Fibroblast of the conjunctiva (primary cell): ENCODE measurements at regions not wholly inside any gene's neighbourhood (a gene's known extent, or its start where the extent isn't known, plus 50 kb on each side); places are given as distances from the start of the nearest gene placed in this dataset.

Experiments
- DNase-seq: peaks from one replicate; pipeline ENCODE4 v3.0.0-alpha.2; 2010; ENCODE audit warnings: low read depth

DNA sequence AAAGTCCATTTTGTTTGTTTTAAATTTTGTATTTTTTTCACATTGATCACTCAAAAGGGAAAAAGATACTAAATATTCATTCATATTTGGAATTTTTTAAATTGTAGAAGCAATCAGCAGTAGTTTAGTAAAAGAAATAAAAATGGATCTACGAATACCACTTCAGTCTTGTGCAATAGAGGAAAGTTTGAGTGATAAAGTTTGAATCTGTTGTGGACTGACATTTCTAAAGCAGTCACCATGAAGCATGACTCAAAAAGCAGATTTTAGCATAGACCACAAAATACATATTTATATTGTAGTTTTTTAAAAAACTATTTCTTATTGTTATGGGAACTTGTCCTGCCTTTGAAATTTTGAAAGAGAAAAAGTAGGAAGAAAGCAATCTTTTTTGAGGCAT, 520.5 kb upstream of the ZEB2 start:
- no peak for DNase-seq

DNA sequence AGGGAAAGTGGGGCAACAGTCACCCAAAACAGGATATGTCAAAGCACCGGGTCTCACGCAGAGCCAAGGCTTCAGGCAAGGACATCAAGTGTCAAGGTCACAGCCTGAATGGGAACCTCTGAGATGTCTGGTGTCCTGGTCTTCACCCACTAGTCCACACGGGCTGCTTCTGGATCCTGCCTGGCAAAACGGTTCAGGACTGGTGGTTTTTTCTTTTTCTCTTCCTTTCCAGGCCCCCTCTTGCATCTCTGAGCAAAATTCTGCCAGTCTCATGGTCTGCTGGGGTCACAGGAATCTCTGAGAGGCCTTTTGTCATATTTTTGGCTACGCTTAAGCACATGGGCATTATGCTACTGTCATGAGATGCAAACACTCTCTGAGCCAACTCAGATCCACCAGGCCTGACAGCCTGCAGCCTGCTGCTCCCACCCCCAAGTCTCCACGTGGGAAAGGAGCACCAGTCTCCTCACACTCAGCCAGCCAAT, 518.2 kb upstream of the ZEB2 start:
- DNase-seq: no peak

GRCh38 chr2:145036421-145037011, 516.6 kb upstream of the ZEB2 start:
- DNase-seq: no peak

GRCh38 chr2:145034511-145034910, 514.6 kb upstream of the ZEB2 start:
- DNase-seq: peak; percentile 8

- DNase-seq: no peak
Observed at GRCh38 chr2:145033438-145033837, 513.5 kb upstream of the ZEB2 start.

DNA sequence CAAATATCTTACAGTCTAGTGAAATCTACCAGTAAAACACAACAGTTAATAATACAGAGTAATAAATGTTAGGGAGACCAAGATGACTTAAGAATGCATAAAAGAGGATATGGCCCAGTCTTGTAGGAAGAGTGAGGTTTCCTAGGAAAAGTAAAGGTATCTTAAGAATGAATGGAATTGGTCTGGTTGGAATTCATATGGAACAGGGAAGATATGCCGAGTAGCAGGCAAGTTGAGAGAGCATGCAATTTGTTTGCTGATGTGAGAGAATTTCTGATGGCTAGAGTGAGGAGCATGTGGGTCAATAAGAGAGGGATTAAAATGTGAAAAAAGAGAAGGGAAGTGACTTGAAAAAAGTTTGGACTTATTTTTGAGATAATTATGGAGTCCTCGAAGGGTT, 512.9 kb upstream of the ZEB2 start:
- DNase-seq: no peak

DNA sequence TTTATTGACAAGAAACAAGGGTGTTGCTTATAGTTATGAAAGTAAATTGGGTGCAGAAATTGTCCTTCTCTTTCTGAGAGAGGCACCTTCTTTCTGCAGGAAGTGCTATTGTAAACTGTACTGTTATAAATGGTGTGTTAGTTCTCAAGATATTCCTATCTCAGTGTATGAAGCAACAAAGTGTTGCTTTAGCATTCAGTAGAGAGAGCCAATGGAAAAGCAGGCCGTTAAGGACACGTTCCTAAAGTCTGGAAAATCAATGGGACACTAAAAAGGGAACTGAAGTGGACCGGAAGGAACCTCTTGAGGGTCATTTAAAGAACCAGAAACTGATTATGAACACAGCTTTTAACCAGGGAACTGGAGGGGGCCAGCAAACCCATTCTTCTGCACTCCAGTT, 510.0 kb upstream of the ZEB2 start:
- no peak for DNase-seq

DNA sequence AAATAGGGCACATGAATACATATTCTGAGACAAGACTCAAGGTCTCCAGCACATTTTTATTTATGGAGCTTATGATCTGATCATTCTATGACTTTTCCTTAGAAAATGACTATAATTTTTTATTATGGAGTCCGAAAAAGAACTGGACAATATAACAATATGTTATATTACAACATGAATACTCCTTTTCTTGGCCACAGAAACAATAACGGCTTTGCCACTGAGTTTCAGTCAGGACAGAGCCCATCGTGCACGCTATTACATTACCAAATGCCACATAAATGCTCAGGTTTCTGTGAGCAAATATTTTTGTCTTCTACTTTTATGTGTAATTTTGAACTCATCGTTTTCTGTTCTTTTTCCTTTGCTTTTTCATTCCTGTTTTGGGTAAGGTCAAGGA, 509.2 kb upstream of the ZEB2 start:
- DNase-seq: no peak

- DNase-seq: no peak
Observed at GRCh38 chr2:145028101-145028920, 508.4 kb upstream of the ZEB2 start.

DNA sequence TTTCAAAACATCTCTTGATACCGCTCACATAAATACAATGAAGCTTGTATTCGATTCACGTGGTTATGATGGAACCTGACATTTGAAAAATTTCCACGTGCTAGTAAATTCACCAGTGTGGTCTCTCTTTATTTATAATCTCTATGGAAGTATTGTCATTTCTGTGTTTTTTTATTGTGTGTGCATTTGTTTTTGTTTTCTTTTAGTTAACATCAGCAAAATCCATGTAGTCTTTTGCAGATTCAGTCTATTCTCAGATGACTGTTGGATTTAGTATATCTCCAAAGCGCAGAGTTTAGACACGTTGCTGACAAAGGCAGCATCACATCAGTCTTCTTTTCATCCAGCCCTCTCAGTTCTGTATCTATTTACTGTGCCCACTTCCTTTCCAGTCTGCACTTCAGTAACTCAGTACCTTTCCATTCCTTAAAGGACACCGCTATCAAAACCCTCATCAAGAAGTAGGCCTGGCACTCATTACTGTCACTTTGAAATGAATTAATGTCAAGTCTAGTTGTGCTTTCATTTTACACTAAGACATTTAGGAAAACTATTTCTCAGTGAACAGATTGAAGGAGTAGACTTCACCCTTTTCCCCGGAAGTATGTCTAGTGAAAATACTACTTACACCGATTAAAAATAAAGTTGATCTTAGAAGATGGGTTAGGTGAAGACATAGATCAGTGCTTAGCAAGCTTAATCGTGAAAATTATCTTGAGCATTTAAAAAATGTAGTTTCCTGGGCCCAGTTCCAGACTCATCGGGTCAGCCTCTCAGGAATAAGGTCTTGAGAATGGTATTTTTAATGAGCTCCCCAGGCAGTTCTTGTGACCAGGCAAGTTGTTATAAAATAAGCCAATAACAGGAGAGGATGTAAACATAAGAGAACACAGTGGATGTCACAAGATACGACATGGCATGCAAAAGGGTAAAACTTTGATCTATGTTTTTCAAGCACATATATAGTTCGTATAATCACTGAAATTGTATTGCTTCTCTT, 506.8 kb upstream of the ZEB2 start:
- DNase-seq: no peak

GRCh38 chr2:145025382-145025781, 505.5 kb upstream of the ZEB2 start:
- no peak for DNase-seq

DNA sequence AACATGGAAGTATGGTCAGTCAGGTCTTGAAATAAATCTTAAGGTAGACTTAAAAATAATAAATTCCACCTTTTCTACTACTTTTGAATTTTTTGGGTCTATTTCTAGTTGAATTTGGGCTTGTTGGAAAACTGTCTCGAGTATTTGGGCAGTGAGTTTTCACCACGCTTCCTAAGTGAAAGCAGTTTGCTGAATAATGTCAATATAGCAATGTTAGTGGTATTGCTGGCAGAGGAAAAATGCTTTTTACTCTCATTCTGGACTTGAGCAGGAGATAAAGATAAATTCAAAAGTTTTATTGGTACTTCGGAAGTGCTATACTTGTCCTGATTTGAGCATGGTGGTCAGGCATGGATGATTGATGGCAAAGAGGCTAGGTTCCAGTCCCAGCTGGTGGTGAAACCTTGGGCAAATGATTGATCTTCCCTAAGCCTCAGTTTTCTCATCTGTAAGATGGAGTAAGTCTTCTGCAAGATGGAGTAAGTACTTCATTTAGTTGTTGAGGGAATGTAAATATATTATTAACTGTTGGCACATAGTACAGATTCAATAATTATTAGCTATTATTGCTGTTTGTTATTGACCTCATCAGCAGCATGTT, 503.5 kb upstream of the ZEB2 start:
- no peak for DNase-seq

DNA sequence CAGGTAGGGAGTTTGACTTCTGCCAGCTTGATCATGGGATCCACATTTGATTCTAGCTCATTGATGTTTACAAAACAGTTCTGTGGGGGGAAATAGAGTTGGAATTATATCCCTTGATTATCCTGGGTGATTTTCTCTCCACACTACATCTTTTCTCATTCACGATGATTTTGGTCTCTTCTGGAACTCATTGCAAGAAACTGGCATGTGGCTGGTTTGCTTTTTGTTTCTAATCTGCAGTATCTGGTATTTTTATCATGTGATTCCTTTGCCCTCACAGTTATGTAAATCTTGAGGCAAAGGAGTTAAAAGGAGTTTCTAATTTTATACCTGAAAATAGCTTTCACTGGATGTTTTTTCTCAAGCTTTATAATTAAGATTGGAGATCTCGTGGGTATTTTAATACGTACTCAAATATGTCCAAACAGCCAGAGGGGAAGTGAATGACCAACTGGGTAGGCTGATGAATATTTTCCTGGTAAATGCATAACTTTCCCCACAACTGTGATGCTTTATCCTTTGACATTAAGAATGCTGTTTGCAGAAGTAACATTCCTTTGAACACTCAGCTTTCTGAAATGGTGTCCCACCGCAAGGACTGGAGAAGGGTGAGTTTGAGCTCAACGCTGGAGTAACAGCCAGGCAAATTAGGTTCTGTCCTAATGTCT, 502.9 kb upstream of the ZEB2 start:
- no peak for DNase-seq

GRCh38 chr2:145021962-145022665, 502.2 kb upstream of the ZEB2 start:
- no peak for DNase-seq

DNA sequence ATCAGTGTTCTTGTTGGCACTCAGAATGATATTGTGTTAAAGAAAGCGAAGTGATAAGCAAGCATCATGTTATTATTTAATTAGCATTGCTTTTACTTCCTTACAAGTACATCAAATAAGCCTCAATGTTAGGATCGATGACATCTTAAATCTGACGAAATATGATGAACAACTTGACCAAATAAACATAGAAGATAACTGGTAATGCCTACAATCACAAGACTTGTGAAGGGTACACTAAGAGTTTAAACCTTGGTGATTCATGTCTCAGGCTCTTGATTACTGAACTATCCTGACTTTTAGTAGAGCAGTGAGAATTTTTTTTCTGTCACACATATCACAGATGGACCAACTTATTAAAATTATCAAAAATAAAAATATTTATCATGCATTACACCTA, 500.8 kb upstream of the ZEB2 start:
- DNase-seq: no peak

DNA sequence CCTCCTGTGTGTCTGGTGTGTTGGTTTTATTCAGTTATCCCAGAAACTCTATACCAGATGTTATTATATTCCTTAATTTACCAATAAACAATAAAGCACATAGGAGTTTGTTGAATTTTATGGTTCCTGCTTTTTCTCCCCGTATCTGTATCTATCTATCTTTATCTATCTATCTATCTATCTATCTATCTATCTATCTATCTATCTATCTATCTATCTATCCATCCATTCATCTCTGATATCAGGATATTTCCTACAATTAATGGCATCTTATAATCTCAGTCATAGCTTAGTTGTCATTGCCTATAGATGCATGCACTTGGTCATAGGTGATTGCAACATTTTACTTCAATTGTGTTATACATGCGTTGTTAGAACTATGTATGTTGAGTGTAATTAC, 500.2 kb upstream of the ZEB2 start:
- DNase-seq: no peak

DNA sequence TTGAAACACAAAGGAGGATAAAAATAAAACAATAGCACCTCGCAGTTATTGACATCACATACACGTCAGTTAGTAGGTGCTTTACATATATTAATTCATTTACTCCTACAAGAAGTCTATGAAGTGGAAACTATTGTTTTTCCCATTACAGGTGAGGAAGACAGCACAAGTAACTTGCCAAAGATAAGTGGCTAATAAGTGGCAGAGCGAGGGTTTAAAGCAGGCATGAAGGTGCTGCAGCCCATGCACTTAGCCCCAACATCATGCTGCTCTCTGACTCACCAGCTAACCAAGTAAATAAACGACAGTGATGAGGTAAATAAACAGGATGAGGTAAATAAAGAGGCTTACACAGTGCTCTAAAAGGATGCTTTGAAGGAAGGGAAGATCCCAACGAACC, 498.6 kb upstream of the ZEB2 start:
- no peak for DNase-seq

DNA sequence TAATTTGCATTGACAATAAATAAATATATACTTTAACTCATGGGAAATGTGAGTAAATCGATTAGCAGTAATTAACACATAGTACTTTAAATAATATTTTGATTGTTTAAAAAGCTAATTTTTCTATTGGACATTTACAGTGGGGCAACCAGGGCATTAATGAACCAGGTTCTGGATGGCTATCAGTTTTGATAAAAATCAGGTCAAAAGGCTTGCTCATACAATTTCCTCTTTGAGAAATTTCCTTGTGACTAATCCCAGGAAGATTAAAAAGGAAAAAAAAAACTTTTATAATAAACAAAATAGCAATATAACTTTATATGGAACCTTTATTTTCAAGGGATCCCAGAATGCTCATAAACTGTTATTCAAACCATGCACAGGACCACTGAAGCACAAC, 497.2 kb upstream of the ZEB2 start:
- no peak for DNase-seq

DNA sequence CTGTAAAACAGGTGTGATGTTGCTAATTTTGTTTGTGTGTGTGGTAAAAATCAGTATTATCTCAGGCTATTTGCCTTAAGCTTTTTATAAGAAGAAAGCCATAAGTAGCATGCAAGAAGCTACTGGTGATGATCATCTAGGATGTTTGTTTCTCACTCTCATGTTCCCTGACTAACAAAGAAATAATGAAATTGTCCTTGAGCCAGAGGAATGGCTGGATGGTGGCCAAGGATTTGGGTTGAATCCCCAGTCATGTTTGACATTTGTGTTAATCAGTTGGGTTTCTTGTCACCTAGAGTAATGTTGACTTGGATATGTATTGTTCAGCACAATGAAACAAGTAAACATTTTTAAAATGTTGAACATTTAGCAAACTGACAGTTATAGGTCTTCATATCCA, 496.8 kb upstream of the ZEB2 start:
- DNase-seq: no peak

DNA sequence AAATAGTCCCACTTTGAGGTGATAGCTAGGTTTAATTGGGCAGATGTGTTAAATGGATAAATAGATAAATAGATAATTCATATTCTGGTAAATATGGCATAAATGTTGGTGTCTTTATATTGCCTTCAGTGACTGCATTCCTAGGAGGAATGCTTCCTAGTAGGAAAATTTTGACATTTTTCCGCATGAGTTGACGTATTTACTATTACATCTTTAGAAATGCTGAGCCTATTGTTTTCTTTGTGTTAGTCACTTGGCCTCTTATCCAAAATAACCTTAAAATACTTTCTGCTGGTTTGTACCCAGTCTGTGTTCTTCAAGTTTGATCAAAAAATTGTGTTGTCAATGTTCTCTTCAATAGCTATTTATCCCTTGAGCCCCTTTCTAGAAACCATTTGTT, 495.6 kb upstream of the ZEB2 start:
- DNase-seq: no peak

GRCh38 chr2:145012806-145013205, 492.9 kb upstream of the ZEB2 start:
- DNase-seq: no peak
